SHP77 treated with DMSO at 0.1 percent for 48 hours (cell line): ENCODE measurements at regions not wholly inside any gene's neighbourhood (a gene's known extent, or its start where the extent isn't known, plus 50 kb on each side); places are given as distances from the start of the nearest gene placed in this dataset.

Experiments
- DNase-seq: peaks from one replicate; lab custom pipeline; 2025; lab: John Stamatoyannopoulos, UW

DNA sequence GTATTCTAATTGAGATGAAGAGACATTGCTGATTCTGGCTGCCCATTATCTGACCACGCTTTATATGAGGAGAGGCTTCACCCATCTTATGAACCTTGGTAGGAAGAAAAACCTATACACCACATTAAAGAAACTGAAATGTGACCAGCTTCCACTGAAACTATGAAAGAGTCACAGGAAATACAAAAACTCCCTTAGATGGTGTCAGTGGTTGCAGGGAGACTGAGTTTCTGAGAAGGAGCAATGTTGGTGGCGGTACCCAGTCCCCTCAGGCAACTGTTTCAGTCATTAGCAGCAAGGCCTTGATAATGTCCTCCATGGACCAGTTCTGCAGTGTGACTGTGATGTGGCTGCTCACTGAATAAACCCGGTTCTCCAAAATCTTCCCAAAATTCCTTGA is 110.5 kb upstream of the FTMT start:
- no peak for DNase-seq

- no peak for DNase-seq
Observed at GRCh38 chr5:121744577-121744976, 107.1 kb upstream of the FTMT start.

DNA sequence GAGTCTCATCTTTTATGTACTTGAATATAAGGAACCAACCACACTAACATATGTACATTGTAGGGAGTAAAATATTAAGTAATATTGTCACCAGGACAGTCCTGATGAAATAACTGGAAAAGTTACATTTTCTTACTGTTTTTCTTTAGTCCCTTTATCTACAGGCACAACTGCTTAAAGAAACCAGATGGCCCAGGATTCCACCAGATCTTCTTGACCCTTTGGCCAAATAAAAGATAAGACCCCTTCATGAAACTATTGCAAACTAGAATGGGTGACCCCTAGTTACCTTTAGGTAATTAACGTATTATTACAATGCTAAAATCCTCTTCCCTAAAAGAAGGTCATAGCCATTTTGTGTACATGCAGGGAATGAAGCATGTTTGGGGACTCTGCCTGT is 106.3 kb upstream of the FTMT start:
- DNase-seq = no peak

DNA sequence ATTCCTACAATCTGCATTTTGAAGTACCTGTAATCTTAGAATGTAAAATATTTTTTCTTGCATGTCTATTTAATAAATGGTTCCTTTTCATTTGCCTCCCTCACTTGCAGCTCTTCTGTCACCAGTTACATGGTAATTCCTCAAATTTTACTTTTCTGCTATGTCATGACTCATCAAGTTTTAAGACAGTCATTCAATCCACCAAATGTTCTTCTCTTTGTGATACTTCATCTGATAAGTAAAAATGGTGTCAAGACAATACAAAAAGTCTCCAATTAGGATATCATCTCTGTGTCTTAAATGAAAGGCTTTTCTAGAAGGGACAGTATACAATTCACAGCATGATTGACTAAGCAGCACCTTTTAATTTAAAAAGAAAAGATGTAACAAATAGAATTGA is 104.9 kb upstream of the FTMT start:
- no peak for DNase-seq

DNA sequence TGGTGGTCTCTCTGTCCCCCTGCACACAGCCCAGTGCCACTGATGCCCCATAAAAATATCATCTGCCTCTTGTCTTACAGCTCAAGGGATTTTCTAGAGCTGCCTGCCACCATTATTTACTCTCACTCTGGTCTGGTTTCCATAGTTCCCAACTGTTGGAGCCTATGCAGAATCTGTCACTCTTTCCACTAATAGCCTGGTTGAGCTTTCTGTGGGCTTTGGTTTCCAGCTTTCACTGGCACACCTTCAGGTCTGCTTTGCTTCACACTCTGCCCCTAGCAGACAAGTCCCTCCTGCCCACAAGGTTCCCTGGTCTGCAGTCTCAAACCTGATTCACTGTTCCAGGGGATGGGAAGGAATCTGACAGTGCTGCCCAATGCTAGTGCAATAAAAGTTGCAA is 103.0 kb upstream of the FTMT start:
- DNase-seq = no peak

- DNase-seq = no peak
Observed at GRCh38 chr5:121752149-121752548, 99.5 kb upstream of the FTMT start.

DNA sequence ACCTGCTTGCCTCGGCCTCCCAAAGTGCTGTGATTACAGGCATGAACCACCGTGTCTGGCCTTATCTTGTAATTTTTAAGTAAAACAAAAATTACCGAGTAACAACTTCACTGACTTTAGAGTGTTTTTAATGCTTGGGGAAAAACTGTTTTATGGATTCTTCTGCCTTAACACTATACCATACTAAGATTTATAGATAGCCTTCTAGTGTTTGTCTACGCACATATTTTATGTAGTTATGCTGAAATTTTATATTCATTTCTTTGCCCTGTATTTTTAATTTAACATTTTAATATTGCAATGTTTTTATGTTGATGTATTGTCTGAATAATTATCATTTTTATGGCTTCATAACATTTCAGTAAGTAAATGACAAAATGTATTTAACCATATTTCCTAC is 96.4 kb upstream of the FTMT start:
- DNase-seq = no peak

DNA sequence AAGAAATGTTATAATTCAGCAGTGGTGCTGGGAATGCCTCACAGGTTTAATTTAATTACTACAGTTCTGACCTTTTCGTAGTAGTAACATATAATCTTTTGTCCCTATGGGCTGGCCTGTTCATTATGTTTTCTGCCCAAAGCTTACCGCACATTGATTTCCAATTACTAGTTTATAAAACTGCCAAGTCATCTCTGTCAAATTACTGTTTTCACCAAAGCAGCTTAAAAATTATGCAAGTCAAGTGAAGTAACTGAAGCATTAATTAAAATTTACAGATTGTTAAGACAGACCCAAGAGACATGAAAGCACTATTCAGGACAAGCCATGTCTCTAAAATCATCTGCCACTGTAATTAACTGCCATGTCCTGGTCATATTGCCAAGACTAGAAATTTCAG is 93.9 kb upstream of the FTMT start:
- DNase-seq = no peak

DNA sequence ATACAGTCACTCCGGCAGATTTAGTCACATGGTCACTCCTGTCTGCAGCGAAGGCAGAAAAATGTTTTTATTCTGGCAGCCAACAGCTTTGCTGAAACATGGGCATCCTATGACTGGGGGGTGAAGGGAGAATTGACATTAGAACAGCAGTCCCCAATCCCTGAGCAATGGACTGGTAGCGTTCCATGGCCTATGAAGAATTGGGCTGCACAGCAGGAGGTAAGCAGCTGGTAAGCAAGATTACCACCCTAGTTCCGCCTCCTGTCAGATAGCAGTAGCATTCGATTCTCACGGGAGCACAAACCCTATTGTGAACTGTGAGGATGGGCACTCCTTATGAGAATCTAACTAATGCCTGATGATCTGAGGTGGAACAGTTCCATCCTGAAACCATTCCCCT is 93.1 kb upstream of the FTMT start:
- DNase-seq = no peak

- no peak for DNase-seq
Observed at GRCh38 chr5:121762426-121762825, 89.3 kb upstream of the FTMT start.

DNA sequence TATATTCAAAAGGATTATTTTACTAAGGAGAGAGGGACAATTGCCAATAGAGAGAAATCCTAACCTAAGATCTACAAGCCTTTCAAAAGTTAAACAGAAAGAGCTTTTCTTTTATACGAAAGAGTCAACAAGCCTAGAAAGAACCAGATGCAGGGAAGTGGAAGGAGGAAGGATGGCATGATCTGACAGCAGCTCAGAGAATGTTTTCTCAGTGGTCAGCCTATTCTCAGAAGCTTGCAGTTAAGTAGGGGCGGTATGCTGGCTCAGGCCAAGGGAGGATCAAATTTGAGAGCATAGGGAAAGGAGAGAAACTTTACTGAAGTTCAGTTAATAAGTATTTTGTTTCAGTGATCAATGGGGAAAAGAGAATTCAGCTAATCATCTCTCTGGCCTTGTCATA is 88.0 kb upstream of the FTMT start:
- DNase-seq = no peak

DNA sequence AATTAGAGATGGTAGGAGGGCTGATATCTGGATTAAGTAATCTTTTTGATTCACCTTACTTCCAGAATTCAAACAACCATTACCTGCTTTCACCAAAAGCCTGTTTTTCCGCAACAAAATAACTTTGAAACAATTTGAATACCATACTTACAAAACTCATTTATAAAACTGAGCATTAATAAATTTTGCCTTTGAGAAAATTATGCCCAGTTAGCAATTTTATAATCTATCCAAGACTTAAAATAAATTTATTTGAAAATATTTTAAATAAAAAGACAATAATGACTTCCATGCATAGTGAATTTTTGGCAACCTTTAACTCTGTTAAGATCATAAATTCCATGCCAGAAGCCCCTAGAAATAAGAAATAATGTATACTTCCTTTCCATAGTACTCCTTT is 71.3 kb upstream of the FTMT start:
- DNase-seq = no peak

DNA sequence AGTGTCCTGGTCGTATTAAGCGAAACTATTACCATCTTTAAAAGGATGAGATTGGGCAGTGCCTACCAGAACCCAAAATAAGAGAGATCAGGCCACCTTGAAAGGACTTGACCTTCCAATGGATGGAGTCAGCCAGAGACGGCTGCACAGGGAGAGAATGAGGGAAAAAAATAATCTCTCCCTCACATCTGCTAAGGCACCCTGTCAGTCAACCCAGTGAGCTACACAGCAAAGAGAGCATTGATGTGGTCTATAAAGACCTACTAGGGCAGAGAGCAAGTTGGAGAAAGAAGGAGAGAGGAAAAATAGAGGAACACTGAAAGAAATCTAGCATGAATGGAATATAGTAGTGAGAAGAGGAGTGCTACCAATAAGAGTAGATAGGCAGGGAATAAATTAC is 68.0 kb upstream of the FTMT start:
- DNase-seq = no peak

DNA sequence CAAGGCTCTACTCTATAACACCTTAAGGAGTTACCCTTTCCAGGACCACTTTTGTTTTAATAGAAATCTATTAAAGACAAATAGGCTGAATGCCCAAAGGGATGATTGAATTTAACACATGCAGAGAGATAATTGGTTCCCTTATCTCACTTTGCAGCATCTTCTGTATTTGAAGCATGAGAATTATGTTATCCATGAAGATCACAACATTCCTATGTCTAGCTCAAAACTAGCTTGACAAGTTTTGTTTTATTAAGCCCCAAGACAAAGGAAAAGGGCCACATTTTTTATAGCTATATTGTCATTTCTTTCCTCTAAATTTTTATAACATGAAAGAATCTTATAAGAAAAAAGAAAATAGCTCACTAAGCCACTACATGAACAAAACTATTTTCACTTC is 57.9 kb upstream of the FTMT start:
- DNase-seq = no peak

GRCh38 chr5:121795511-121795910 is 56.2 kb upstream of the FTMT start:
- no peak for DNase-seq

DNA sequence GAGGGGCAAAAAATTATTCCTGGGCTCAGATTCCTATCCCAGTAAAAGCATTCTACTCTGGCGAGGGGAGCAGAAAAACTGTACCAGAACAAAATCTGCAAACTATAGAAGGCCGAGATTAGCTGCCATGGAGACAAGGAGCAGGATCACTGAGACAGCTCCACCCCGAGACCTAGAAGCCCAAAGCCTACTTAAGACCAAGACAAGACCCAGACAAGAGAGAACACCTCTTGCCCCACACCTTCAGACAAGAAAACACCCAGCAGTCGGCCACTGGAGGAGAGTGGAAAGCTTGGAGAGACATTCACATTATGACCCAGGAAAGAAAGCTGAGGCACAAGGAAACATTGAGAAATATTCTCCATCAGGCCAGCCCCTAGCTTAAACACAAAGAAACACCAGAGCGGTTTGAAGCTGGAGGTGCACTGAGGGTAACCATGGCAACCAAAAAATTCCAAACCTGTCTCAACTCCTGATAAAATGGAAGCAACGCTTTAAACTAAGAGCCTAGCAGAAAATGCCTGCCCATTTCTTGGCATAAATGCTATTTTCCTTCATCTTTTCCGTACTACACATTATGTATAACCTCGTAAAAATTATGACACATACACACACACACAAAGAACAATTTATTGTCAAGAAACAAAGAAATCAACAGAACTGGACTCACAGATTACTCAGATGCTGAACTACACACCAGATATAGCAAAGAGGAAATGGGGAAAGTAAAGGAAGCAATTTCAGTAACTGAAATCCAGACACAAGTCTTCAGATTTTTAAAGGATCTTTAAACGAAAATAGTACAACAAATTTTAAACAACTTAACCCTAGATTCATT is 53.8 kb upstream of the FTMT start:
- no peak for DNase-seq
